Karpas-422 (cell line): ENCODE measurements at regions not wholly inside any gene's neighbourhood (a gene's known extent, or its start where the extent isn't known, plus 50 kb on each side); places are given as distances from the start of the nearest gene placed in this dataset.
"Not testable (repeated sequence)": the region's sequence is repeated elsewhere in the genome, so short reads cannot be mapped to it uniquely, and the experiment has no call there.

ENCODE experiments used
- DNase-seq: peaks from one replicate; pipeline ENCODE4 v3.0.0-alpha.2; 2015
- H2AFZ ChIP-seq: fragments of 200-600 bp; sonication (generic); 2 replicates; pipeline ENCODE4 v1.6.1; 2014; ENCODE audit warnings: antibody characterized with exemption, low read length, mixed read lengths
- H3K27ac ChIP-seq: fragments of 200-600 bp; sonication (generic); 2 replicates; pipeline ENCODE4 v1.5.1; 2014; ENCODE audit warnings: mild to moderate bottlenecking, low read length, moderate library complexity
- H3K27me3 ChIP-seq: fragments of 200-600 bp; sonication (generic); 2 replicates; pipeline ENCODE4 v1.6.1; 2014; ENCODE audit warnings: low read length, mixed read lengths
- H3K36me3 ChIP-seq: fragments of 200-600 bp; sonication (generic); 2 replicates; pipeline ENCODE4 v1.6.1; 2014; ENCODE audit warnings: low read length, mixed read lengths; ENCODE audit not compliant: insufficient read depth
- H3K4me1 ChIP-seq: fragments of 200-600 bp; sonication (generic); 2 replicates; pipeline ENCODE4 v1.6.1; 2014; ENCODE audit warnings: mild to moderate bottlenecking, low read length, mixed read lengths
- H3K4me2 ChIP-seq: fragments of 200-600 bp; sonication (generic); 2 replicates; pipeline ENCODE4 v1.6.1; 2014; ENCODE audit warnings: low read length, low read depth, mild to moderate bottlenecking; ENCODE audit not compliant: poor library complexity, severe bottlenecking
- H3K4me3 ChIP-seq: fragments of 200-600 bp; sonication (generic); 2 replicates; pipeline ENCODE4 v1.5.1; 2014; ENCODE audit warnings: mild to moderate bottlenecking, antibody characterized with exemption, low read length, mixed read lengths
- H3K79me2 ChIP-seq: fragments of 200-600 bp; sonication (generic); 2 replicates; pipeline ENCODE4 v1.6.1; 2014; ENCODE audit warnings: mild to moderate bottlenecking, low read length, mixed read lengths
- H3K9ac ChIP-seq: fragments of 200-600 bp; sonication (generic); 2 replicates; pipeline ENCODE4 v1.6.0; 2014; ENCODE audit warnings: low read length
- H3K9me2 ChIP-seq: fragments of 200-600 bp; sonication (generic), shearing (Covaris generic); replicated peaks from 2 replicates; pipeline ENCODE4 v1.6.0; 2014; ENCODE audit warnings: mild to moderate bottlenecking, low read length, moderate library complexity; ENCODE audit not compliant: insufficient read depth
- H3K9me3 ChIP-seq: fragments of 300-700, 200-600 bp; sonication (generic); 2 replicates; pipeline ENCODE4 v1.6.1; 2014; ENCODE audit warnings: low read length, mixed read lengths
- H4K20me1 ChIP-seq: fragments of 200-600 bp; sonication (generic); 2 replicates; pipeline ENCODE4 v1.6.1; 2014; ENCODE audit warnings: mild to moderate bottlenecking, antibody characterized with exemption, low read length, low read depth; ENCODE audit not compliant: insufficient read depth

- no peak overlapping the region for H3K4me2 ChIP-seq
- peaks cover 37% of the 10 kb centered on the region for H3K4me1 ChIP-seq
- no peak overlapping the region for H3K27ac ChIP-seq
- no peaks in the 10 kb centered on the region for H3K36me3 ChIP-seq
- no peaks in the 10 kb centered on the region for H3K9me3 ChIP-seq
- H3K79me2 ChIP-seq = no peaks in the 10 kb centered on the region
- H3K27me3 ChIP-seq = no peaks in the 10 kb centered on the region
- no peaks in the 10 kb centered on the region for H3K9me2 ChIP-seq
- H3K4me3 ChIP-seq = no peak overlapping the region
- DNase-seq = no peak
- no peak overlapping the region for H2AFZ ChIP-seq
- H4K20me1 ChIP-seq = no peaks in the 10 kb centered on the region
- H3K9ac ChIP-seq = no peak overlapping the region
Observed at GRCh38 chr13:24563087-24563486, 50.5 kb upstream of the PARP4 start.

DNA sequence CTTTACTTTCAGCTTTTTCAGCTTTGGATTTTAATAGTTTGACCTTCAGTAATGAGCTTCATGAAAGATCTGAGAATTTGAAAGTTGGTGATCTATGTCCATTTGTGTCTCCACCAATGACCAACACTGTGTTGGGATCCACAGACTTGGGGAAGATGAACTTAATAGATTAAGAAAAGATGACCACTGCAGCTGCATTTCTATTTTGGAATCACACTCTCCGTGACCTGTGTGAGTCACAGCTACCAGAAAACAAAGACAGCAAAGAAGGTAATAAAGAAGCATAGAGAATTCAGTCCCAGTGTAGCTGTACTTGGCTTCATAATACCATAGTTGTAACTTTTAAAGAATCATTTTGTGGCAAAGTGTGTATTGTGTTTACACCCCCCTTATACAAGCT lies 51.4 kb upstream of the PARP4 start:
- H3K27ac ChIP-seq, H3K9me3 ChIP-seq, H3K36me3 ChIP-seq, H3K27me3 ChIP-seq, H3K4me3 ChIP-seq, H3K79me2 ChIP-seq, H2AFZ ChIP-seq, H4K20me1 ChIP-seq, H3K9me2 ChIP-seq, H3K9ac ChIP-seq: not testable (repeated sequence)
- peak; percentile 44 for DNase-seq
- Histone ChIP-seq H3K4me2 (peak overlapping the region; percentile 69), H3K4me1 (peaks cover 39% of the 10 kb centered on the region)

- Histone ChIP-seq H3K9me2 (no peaks in the 10 kb centered on the region), H3K36me3 (no peaks in the 10 kb centered on the region), H3K4me2 (peak overlapping the region; percentile 69), H3K4me3 (0 out of 2 replicates have a peak overlapping the region, but pooled peaks have one; percentile 32), H3K27ac (no peak overlapping the region), H2AFZ (no peak overlapping the region), H3K79me2 (no peaks in the 10 kb centered on the region), H3K9me3 (no peaks in the 10 kb centered on the region), H3K9ac (no peak overlapping the region), H4K20me1 (no peaks in the 10 kb centered on the region), H3K4me1 (peaks cover 48% of the 10 kb centered on the region), H3K27me3 (no peaks in the 10 kb centered on the region)
- DNase-seq = peak; percentile 73
Observed at GRCh38 chr13:24564881-24565280, 52.3 kb upstream of the PARP4 start.

DNA sequence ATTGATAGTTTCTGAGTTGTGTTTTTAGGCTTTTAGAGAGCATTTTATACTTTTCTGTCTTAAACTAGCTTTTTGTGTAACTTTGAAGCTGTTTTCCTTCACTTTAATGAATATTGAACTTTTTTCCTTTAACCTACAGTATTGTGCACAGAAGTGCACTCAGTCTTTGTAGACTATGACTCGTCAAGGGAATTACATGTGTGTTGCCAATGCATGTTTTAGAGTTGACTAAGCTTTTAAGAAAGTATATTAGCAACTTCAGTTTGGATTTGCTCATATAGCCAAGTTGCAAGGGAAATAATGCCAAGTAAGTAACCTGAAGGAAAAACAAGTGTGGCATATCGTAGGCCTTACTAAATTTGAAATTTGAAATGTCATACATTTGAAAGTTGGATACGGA lies 55.0 kb upstream of the PARP4 start:
- H3K9me3 ChIP-seq, H2AFZ ChIP-seq, H3K9ac ChIP-seq, H3K4me3 ChIP-seq, H3K27me3 ChIP-seq, H3K4me2 ChIP-seq, H4K20me1 ChIP-seq, H3K79me2 ChIP-seq, DNase-seq, H3K36me3 ChIP-seq, H3K27ac ChIP-seq, H3K9me2 ChIP-seq: not testable (repeated sequence)
- H3K4me1 ChIP-seq = peaks cover 53% of the 10 kb centered on the region

DNA sequence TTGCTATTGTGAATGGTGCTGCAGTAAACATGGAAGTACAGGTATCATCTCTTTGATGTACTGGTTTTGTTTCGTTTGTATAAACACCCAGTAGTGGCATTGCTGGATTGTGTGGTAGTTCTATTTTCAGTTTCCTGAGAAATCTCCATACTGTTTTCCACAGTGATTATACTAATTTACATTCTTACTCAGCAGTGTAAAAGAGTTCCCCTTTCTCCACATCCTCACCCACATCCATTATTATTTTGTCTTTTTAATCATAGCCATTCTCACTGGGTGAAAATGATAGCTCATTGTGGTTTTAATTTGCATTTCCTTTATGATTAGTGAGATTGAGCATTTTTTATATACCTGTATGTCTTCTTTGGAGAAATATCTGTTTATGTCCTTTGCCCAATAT lies 62.3 kb upstream of the PARP4 start:
- Histone ChIP-seq H3K4me2 (no peak overlapping the region), H3K9me2 (no peaks in the 10 kb centered on the region), H3K9me3 (no peaks in the 10 kb centered on the region), H3K27ac (no peak overlapping the region), H4K20me1 (no peaks in the 10 kb centered on the region), H2AFZ (no peak overlapping the region), H3K79me2 (no peaks in the 10 kb centered on the region), H3K27me3 (no peaks in the 10 kb centered on the region), H3K36me3 (no peaks in the 10 kb centered on the region), H3K4me3 (no peak overlapping the region), H3K9ac (no peak overlapping the region), H3K4me1 (peaks cover 11% of the 10 kb centered on the region)
- DNase-seq = no peak

GRCh38 chr13:24580315-24580714 lies 67.7 kb upstream of the PARP4 start:
- not testable (repeated sequence) for H3K9ac ChIP-seq, H4K20me1 ChIP-seq, H3K4me1 ChIP-seq, H3K4me3 ChIP-seq, H3K36me3 ChIP-seq, H3K27ac ChIP-seq, H2AFZ ChIP-seq, H3K27me3 ChIP-seq, H3K79me2 ChIP-seq, H3K9me3 ChIP-seq, H3K9me2 ChIP-seq, H3K4me2 ChIP-seq
- peak; percentile 50 for DNase-seq

DNA sequence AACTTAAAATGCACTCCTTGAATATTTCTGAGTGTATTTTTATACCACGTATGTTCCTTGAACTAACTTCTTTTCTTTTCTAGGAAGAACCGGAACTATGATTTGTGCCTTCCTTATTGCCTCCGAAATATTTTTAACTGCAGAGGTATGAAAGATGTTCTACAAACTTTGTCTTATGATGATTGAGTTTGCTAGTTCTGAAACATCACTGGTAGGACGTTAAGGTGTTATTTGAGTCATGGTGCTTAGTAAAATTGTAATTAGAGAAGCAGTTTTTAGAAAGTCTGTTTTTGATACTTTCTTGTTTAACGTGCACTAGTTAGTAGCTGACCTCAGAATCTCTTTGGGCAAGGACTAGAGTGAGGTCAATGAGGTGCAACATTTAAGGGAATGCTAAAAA lies 69.0 kb upstream of the PARP4 start:
- not testable (repeated sequence) for DNase-seq, H3K9me2 ChIP-seq, H3K4me2 ChIP-seq, H3K4me1 ChIP-seq, H3K36me3 ChIP-seq, H2AFZ ChIP-seq, H4K20me1 ChIP-seq, H3K27ac ChIP-seq, H3K27me3 ChIP-seq, H3K79me2 ChIP-seq, H3K4me3 ChIP-seq, H3K9me3 ChIP-seq, H3K9ac ChIP-seq

DNA sequence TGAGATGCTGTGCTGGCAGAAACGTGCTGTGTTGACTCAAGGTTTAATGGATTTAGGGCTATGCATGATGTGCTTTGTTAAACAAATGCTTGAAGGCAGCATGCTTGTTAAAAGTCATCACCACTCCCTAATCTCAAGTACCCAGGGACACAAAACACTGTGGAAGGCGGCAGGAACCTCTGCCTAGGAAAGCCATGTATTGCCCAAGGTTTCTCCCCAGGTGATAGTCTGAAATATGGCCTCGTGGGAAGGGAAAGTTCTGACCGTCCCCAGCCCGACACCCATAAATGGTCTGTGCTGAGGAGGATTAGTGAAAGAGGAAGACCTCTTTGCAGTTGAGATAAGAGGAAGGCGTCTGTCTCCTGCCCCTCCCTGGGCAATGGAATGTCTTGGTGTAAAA lies 79.1 kb upstream of the PARP4 start:
- not testable (repeated sequence) for H4K20me1 ChIP-seq, H3K9me2 ChIP-seq, H3K27ac ChIP-seq, H3K4me3 ChIP-seq, H2AFZ ChIP-seq, H3K9me3 ChIP-seq, H3K79me2 ChIP-seq, H3K36me3 ChIP-seq, H3K4me2 ChIP-seq, DNase-seq, H3K9ac ChIP-seq, H3K27me3 ChIP-seq, H3K4me1 ChIP-seq

GRCh38 chr13:24597906-24598670 lies 82.1 kb upstream of the ATP12A start:
- not testable (repeated sequence) for H3K27me3 ChIP-seq, H3K4me3 ChIP-seq, H3K79me2 ChIP-seq, H3K36me3 ChIP-seq, H3K4me2 ChIP-seq, H3K4me1 ChIP-seq, H3K9me2 ChIP-seq, H2AFZ ChIP-seq, H4K20me1 ChIP-seq, DNase-seq, H3K9ac ChIP-seq, H3K27ac ChIP-seq, H3K9me3 ChIP-seq
